NCI-H345 treated with DMSO at 0.1 percent for 48 hours (cell line): ENCODE measurements at regions not wholly inside any gene's neighbourhood (a gene's known extent, or its start where the extent isn't known, plus 50 kb on each side); places are given as distances from the start of the nearest gene placed in this dataset.
A peak's percentile ranks its signal among the peaks of the same experiment; 100 is the strongest.
"Not testable (repeated sequence)": the region's sequence is repeated elsewhere in the genome, so short reads cannot be mapped to it uniquely, and the experiment has no call there.

Experiments used
- DNase-seq: peaks from one replicate; lab custom pipeline; 2025; ENCODE audit not compliant: unreplicated experiment; lab: John Stamatoyannopoulos, UW

GRCh38 chr2:8121022-8121825, 560.6 kb upstream of the ID2 start:
- DNase-seq = no peak

GRCh38 chr2:8121826-8122513, 559.9 kb upstream of the ID2 start:
- no peak for DNase-seq

DNA sequence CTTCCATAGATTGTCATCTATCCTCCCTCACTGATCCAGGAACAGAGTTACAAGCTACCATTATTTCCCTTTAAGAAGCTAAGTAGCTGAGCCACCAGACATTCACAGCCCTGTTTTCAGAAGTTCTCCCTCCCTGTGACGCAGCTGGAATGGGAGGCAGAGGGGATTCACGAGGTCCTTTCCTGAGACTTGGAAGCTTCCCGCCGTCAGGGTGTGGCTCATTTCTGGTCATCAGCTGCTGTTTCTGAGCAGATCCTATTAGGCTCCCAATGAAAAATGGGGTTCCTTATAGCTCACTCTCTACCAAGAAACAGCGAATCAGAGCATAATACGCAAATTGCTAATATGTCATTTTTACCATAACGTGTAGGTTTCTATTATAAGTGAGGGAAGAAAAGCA, 559.3 kb upstream of the ID2 start:
- no peak for DNase-seq

GRCh38 chr2:8123464-8123863, 558.4 kb upstream of the ID2 start:
- DNase-seq = no peak

DNA sequence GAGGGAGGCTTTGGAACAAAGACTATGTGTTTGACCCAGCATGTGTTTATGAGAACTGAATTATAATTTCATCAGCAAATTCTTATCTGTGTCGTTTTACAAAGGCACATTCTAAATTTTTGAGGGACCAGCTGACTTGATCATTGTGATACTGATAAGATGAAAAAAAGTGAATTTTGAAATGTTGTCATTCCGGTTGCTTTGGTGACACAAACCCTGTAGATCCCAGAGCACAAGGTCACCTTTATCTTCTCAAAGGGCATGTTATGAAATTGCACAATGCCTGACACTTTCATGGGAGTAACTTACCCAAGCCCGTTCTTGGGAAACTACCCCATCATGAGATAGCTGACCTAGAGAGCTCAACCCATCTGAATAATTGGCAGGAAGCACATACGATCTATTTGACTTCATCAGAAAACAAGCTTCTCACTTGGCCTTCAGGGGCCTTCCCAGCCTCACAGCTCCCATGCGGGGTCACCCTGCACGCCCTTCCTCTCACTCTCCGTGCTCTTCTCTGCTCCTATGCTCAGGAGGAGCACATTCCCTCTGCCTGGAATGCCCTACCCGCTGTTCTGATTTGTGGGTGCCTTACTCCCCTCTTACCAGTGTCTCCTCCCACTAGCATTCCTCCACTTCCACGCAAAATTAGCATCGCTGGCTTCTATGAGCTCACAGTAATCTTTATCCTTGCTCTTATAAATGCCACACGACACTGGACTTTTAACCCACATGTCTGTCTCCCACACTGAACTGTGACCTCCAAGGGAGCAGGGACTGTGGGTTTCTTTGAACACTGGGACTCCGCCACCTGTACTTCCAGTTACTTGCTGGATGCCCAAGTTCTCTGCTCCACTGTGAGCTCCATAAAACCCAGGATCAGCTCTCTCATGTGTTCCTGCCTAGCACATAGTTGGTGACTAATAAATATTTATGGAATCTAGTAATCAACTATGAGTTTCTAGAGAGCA, 555.8 kb upstream of the ID2 start:
- no peak for DNase-seq

DNA sequence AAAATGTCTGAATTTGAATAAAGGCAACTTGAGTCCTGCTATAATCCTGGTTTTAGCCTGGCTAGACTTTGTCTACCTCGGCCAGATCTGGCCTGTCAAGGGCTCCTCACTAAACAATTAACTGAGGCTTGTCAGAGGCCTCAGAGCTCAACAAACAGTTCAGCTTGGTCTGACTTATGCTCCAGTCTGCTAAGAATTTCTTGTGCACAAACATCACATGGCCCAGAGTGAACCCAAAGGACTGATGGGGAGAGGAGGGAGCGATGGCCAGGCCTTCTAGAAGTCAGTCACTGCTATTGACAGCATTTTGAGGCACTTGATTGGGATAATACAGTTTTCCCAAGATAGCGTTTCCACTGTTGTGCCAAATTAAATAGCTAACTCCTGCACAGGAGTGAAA, 555.1 kb upstream of the ID2 start:
- no peak for DNase-seq

- not testable (repeated sequence) for DNase-seq
These were observed 550.4 kb upstream of the ID2 start for GRCh38 chr2:8131423-8131822.

GRCh38 chr2:8132351-8132831, 549.5 kb upstream of the ID2 start:
- peak; percentile 62 for DNase-seq

- no peak for DNase-seq
These were observed 549.0 kb upstream of the ID2 start for GRCh38 chr2:8132879-8133278.

- DNase-seq = no peak
These were observed 548.5 kb upstream of the ID2 start for GRCh38 chr2:8133363-8133762.

DNA sequence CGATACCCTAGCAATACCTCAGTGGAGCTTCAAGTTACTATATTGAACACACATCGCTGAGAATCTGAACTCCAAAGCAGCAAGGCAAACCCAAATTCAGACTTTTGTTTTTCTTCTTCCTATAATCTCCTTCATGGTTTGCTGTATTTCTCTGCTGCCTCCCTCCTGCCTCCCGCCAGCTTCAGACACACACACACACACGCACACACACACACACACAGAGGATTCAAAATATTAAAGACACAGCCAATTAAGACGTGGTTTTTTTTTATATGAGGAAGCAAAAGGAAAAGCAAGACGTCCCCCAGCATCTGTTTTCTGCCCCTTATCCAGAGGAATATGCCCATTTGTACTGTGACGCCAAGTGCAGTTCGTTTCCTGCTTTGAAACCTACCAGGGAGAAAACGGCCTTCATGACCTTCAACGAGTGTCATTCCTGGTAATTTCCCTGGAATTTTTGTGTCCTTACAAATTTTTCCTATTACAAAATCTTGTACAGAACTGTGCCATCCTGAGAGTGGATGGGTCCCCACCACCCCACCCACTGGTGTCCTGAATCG, 547.9 kb upstream of the ID2 start:
- DNase-seq = no peak

- peak; percentile 13 for DNase-seq
These were observed 547.4 kb upstream of the ID2 start for GRCh38 chr2:8134473-8134932.

- no peak for DNase-seq
These were observed 546.7 kb upstream of the ID2 start for GRCh38 chr2:8134985-8135682.

- no peak for DNase-seq
These were observed 544.1 kb upstream of the ID2 start for GRCh38 chr2:8137801-8138200.

DNA sequence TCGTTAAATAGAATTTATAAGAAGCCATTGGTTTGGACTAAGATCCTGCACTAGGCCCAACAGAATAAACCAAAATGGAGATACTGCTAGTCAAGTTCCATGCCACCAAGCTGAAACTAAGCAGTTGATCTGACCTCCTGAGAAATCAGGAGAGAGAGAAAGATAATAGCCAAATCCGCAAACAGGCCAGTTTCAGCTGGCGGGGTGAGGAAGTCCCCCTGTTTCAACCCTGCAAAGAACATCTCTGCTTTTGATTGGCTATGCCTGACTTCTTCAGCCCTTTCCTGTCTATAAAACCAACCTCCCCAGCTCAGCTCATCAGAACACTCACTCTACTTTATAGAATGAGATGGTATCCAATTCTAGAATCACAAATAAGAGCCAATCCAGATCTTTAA, 543.3 kb upstream of the ID2 start:
- no peak for DNase-seq

GRCh38 chr2:8138923-8139667, 542.8 kb upstream of the ID2 start:
- DNase-seq = no peak

GRCh38 chr2:8139668-8140200, 542.1 kb upstream of the ID2 start:
- no peak for DNase-seq

DNA sequence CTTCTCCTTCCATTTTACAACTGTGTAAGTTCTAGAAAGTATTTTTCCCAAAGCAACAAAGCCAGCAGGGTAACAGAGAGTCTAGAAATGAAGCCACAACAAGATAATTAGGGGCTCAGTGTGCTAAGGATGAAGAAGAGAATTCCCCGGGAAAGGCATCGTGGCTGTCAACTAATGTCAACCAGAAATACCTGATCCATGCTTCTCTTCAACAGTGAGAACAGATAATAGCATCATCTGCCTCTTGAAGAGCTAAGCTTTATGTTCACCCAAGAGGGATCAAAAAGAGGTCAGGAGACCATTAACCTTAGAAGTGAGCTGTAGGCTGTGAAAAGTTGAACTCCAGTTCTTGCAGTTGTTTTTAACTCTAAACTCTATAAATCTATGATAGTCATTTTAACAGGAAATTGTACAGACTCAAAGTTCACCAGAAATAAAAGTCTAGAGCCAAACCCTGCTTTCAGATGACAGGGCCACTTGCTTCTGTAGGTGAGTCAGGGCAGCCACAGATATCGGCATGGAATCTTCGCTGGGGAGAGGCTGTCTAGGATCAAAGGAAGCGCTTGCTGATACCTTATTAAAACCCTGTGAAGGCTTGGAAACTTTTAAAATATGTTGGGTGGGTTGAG, 540.7 kb upstream of the ID2 start:
- DNase-seq = no peak

DNA sequence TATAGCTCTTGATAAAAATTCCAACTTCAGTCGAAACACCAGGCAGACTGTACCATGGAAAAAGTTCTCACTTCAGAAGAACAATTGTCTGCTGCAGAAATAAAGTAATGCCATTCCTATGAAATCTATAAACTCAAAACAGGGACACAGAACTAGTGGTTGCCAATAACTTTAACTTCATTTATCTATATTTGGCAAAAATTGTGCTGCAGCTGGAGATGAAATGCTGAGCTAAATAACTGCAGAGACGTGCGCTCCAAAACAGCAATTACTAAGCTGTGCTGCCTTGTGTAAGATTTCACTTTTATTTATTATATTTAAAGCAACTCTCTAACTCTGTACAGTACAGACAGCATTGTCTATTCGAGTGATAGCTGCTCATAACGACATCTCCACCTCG, 540.1 kb upstream of the ID2 start:
- DNase-seq = no peak
